NCI-H2196 (cell line): ENCODE measurements at regions not wholly inside any gene's neighbourhood (a gene's known extent, or its start where the extent isn't known, plus 50 kb on each side); places are given as distances from the start of the nearest gene placed in this dataset.
"Not testable (repeated sequence)": the region's sequence is repeated elsewhere in the genome, so short reads cannot be mapped to it uniquely, and the experiment has no call there.

Experiments
- DNase-seq: peaks from one replicate; lab custom pipeline; 2025; ENCODE audit not compliant: unreplicated experiment; lab: John Stamatoyannopoulos, UW

DNA sequence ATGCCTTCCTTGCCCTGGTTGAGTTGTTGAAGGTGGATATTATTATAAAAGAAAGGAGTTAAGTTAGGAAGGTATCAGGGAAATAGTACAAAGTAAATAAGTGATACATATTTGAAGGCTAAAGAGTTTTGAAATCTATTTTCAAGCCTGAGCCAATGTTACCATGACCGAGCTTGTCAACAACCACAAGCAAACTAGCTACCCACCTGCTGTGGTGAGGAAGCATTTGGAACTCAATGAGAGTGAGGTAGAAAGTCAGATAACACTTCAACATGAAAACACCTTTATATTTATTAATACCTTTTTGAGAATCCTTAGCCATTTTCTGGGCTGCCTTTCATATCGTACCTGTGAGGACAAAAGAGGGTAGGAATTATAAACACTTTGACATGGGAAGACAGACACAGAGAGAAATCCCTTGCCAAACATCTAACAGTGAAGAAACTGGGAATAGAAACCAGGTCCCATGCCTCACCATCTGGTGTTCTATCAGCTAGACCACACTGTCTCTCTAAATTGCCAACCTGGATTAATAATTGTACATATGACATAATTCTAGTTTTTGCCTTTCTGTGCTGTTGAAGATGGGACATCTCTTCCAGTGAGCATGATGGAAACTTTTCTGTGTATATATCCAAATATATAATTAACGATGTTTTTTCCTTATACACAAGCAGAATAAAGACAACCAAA is 606.4 kb upstream of the NR3C2 start:
- no peak for DNase-seq

GRCh38 chr4:149047368-149047767 is 605.2 kb upstream of the NR3C2 start:
- DNase-seq = no peak

DNA sequence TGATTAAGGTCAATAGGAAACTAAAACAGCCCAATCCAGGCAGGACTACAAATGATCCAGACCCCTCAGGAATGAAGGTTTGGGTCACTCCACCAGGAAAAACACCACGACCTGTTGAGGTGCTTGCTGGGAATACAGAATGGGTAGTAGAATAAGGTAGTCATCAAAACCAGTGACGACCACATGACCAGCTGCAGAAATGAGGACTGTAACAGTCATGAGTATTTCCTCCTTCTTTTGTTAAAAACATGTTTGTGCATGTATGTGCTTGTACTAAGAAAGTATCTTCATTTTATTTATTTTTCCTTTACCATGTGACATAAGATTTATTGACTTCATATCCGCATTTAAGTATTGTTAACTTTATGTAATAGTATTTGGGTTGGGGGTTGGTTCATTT is 603.5 kb upstream of the NR3C2 start:
- DNase-seq = no peak

- DNase-seq = not testable (repeated sequence)
These were observed 597.6 kb upstream of the NR3C2 start for GRCh38 chr4:149039786-149040185.

GRCh38 chr4:149031399-149031798 is 589.2 kb upstream of the NR3C2 start:
- DNase-seq = no peak

DNA sequence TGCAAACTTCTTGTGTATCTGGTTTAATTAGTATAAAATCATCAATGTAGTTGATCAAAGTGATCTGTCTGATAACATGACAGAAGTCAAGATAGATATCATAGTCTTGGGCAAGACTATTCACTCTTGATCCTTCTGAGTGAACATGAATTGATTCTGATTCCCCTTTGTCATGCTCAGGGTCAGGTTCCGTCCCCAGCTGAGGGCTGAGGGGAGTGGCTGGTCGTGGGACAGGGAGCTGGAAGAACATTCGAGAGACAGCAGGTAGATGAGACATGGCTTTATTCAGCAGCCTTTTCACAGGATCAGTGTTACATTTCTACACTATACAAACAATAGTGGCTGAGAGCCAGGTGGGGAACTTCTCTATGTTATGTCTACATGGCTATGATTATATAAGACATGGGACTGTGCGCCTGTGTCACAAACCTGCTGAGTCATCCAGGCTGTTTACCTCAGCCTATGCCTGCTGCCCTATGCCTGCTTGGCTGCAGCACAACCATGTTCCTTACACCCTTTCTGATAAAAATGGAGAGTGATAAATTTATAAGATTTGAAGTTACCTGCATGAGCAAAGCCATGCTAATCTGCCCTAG is 586.9 kb upstream of the NR3C2 start:
- DNase-seq = no peak

DNA sequence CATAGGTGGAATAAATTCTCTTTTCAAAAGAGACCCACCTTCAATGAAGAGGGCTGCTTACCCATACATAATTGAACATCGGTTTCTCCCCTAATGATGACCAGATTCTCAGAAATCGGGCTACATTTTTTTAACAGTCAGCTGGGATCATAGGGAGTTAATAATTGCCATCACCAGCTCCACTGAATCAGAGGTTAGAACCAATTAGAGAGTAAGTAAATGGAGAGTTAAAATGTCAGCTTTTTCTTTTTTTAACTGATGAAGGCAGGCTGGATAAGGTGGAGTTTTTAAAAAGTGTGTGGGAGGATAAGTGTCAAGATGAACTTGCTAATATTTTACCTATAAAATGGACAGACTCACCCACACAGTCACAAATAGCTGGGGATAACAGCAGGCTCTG is 584.5 kb upstream of the NR3C2 start:
- no peak for DNase-seq

- no peak for DNase-seq
These were observed 575.0 kb upstream of the NR3C2 start for GRCh38 chr4:149017002-149017734.

GRCh38 chr4:149009223-149009622 is 567.0 kb upstream of the NR3C2 start:
- DNase-seq = no peak

DNA sequence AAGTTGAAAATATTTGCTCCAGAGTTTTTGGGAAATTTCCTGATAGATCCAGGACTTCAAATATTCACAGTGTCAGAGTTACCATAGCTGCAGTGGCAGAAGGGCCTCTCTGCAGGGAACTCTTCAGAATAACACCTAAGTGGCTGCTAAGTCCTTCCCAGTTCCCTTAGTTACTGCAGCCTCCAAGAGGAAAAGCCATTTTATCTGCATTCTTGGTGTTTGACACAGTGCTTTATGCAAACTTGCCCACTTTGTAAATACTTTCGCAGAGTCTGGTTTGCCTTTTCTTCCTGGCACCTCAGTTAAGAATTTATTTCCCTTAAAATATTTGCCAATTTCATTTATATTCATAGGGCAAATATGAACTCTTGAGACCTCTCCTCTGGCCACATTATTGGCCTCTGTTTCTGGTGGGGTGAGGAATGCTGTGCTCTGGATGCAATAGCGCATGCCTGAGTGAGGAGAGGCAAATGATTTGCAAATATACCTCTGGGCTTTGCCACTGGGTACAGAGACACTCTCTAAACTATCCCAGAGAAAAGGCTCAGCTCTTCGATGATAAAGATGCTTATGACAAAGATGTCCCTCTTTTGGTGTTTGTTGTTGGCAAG is 566.3 kb upstream of the NR3C2 start:
- no peak for DNase-seq

DNA sequence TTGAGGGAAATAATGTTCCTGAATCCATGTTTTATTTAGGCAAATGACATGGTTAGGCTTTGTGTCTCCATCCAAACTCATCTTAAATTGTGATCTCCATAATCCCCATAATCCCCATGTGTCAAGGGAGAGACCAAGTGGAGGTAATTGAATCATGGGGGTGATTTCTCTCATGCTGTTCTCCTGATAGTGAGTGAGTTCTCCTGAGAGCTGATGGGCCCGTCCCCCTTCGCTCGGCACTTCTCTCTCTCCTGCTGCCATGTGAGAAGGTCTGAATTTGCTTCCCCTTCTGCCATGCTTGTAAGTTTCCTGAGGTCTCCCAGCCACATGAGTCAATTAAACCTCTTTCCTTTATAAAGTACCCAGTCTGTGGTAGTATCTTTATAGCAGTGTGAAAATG is 563.0 kb upstream of the NR3C2 start:
- no peak for DNase-seq

- DNase-seq = no peak
These were observed 557.7 kb upstream of the NR3C2 start for GRCh38 chr4:148999924-149000323.

DNA sequence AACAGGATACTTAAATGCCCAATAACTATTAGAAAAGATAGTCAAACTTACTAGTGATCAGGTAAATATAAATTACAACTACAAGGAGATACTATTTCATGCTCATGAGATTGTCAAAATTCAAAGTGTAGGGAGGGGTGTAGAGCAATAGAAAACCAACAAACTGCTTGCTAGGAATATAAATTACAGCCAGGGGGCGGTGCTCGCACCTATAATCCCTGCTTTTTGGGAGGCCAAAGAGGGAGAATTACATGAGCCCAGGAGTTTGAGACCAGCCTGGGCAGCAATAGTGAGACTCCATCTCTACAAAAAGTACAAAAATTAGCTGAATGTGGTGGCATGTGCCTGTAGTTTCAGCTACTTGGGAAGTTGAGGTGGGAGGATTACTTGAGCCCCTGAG is 556.5 kb upstream of the NR3C2 start:
- DNase-seq = no peak

- no peak for DNase-seq
These were observed 544.7 kb upstream of the NR3C2 start for GRCh38 chr4:148986951-148987350.

DNA sequence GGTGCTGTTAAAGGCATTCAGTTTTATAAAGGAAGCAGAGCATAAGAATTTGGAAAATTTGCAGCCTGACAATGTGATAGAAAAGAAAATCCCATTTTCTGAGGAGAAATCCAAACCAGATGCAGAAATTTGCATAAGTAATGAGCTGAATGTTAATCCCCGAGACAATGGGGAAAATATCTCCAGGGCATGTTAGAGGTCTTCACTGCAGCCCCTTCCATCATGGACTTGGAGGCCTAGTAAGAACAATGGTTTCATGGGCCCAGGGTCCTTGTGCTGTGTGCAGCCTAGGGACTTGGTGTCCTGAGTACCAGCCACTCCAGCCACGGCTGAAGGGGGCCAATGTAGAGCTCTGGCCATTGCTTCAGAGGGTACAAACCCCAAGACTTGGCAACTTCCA is 542.7 kb upstream of the NR3C2 start:
- DNase-seq = no peak

DNA sequence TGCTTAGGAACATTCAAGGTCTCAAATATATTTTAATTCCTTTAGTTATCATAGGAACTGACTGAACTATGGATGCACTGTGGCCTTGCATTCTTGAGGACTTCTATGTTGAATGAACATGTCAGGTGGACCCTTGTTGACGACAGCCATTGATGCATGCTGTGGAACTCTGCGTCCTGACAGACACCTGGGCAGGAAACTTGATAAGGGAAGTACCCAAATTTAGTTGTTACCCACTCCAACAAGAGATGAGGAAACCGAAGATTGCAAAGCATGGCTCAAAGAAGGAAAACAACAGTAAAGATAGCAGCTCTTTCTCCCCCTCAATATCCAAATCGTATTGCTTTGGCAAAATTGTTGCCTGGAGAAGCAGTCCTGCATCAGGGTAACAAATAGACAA is 540.0 kb upstream of the NR3C2 start:
- DNase-seq = no peak

DNA sequence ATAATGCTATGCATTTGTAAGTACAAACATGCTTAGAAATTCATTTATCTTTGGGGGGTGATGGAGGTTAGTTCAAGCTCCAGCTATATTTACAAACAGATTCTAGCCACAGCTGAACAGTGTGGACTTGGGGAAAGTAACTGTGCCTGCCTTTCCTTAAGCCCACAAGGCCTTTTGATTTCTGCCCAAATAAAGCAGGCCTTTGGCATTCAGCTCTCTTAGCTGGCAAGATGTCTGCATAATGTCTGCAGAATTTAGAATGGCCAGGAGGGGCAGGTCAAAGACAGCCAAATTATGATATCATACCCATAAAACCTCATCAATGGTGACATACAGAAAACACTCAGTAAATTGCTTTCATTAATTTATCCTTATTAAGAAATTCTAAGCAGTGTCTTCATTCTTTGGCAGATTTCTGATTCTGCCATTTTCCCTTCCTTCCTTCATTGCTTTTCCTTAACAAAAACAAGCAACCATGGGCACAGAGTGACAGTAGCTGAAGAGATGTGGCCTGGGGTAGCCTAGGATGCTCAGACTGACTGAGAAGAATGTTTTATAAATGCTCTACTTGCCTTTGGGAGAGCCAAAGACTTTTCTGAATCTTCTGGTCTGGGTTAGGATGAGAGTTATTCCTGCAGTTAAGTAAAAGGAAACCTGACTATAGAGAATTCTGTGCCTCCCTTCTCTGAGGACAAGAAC is 538.7 kb upstream of the NR3C2 start:
- DNase-seq = no peak

- DNase-seq = no peak
These were observed 536.1 kb upstream of the NR3C2 start for GRCh38 chr4:148978301-148978700.

DNA sequence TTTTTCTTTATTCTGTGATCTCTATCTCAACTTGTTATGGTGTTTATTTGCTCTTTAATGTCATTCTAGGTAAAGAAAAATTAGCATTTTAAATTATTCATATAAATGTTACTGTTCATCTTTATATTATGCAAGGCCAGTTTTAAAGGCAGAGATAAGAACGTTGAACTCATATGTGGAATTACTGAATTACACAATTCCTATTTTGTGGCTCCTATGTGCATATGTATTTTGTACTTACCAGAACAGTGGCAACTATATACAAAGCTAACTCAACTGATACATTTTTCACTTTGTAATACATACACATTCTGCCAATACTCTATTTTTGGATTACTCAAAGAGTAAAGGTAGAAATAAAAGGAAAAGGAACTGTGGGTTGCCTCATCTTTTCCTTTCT is 533.2 kb upstream of the NR3C2 start:
- no peak for DNase-seq

DNA sequence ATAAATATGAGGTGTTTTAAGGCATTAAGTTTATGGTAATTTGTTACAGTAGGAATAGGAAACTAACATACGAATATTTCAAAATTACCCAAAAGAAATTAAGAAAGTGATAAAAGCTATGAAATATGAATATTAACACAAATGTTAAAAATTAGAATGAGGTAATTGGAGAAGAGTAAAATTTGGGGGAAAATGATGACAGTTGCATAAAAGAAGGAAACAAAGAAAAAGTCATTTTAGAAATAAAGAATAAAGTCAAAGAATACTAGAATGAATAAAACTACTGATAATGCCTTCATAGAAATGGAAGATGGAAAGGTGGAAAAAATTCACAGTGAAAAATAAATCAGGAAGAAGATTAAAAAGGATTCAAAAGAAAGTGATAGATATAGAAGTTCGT is 522.9 kb upstream of the NR3C2 start:
- no peak for DNase-seq

GRCh38 chr4:148964456-148964855 is 522.2 kb upstream of the NR3C2 start:
- DNase-seq = no peak
